ENCODE measurements at regions not wholly inside any gene's neighbourhood (a gene's known extent, or its start where the extent isn't known, plus 50 kb on each side); places are given as distances from the start of the nearest gene placed in this dataset.

GRCh38 chr10:31617757-31618156, 298.7 kb downstream of the ZEB1 start:
- H3K27ac ChIP-seq: no peak overlapping the region
- no peaks in the 10 kb centered on the region for H4K20me1 ChIP-seq (ENCODE audit: insufficient read depth, poor library complexity, severe bottlenecking)
- WGBS (ENCODE audit: low lambda C conversion rate, missing lambda C conversion rate): 94% methylated on average over 2 of the region's 2 CpGs
- no peaks in the 10 kb centered on the region for H3K36me3 ChIP-seq (replicated peaks; ENCODE audit: insufficient read depth, low read depth)
- no peaks in the 10 kb centered on the region for H3K27me3 ChIP-seq
- no peak overlapping the region for H3K4me3 ChIP-seq
- H3K4me1 ChIP-seq (ENCODE audit: insufficient read depth): no peaks in the 10 kb centered on the region
- no peak overlapping the region for H2AFZ ChIP-seq
- no peak overlapping the region for H3K4me2 ChIP-seq
- no peaks in the 10 kb centered on the region for H3K9me2 ChIP-seq (replicated peaks; ENCODE audit: insufficient read depth)
- no peaks in the 10 kb centered on the region for H3K79me2 ChIP-seq
- no peak for TF ChIP-seq EZH2phosphoT487 (IDR thresholded peaks at IDR 0.05; ENCODE audit: low read depth, severe bottlenecking, unreplicated experiment)
- TF ChIP-seq EZH2 (IDR thresholded peaks at IDR 0.05; ENCODE audit: borderline replicate concordance): no peak
- TF ChIP-seq CTCF (IDR thresholded peaks at IDR 0.05; ENCODE audit: poor library complexity): no peak
- DNase-seq (ENCODE audit: low spot score): no peak
- H3K9me3 ChIP-seq (ENCODE audit: low read depth): no peaks in the 10 kb centered on the region

- 93% methylated on average over 2 of the region's 2 CpGs for WGBS (ENCODE audit: low lambda C conversion rate, missing lambda C conversion rate)
- no peaks in the 10 kb centered on the region for H3K9me3 ChIP-seq (ENCODE audit: low read depth)
- no peak for TF ChIP-seq CTCF (IDR thresholded peaks at IDR 0.05; ENCODE audit: poor library complexity)
- no peak for TF ChIP-seq EZH2 (IDR thresholded peaks at IDR 0.05; ENCODE audit: borderline replicate concordance)
- TF ChIP-seq EZH2phosphoT487 (IDR thresholded peaks at IDR 0.05; ENCODE audit: low read depth, severe bottlenecking, unreplicated experiment): no peak
- H3K4me3 ChIP-seq: no peak overlapping the region
- no peaks in the 10 kb centered on the region for H3K27me3 ChIP-seq
- no peaks in the 10 kb centered on the region for H3K36me3 ChIP-seq (replicated peaks; ENCODE audit: insufficient read depth, low read depth)
- H3K27ac ChIP-seq: no peak overlapping the region
- H2AFZ ChIP-seq: no peak overlapping the region
- no peak for DNase-seq (ENCODE audit: low spot score)
- H4K20me1 ChIP-seq (ENCODE audit: insufficient read depth, poor library complexity, severe bottlenecking): no peaks in the 10 kb centered on the region
- H3K4me1 ChIP-seq (ENCODE audit: insufficient read depth): no peaks in the 10 kb centered on the region
- H3K4me2 ChIP-seq: no peak overlapping the region
- H3K9me2 ChIP-seq (replicated peaks; ENCODE audit: insufficient read depth): no peaks in the 10 kb centered on the region
- H3K79me2 ChIP-seq: no peaks in the 10 kb centered on the region
Measured at GRCh38 chr10:31617133-31617532, 298.1 kb downstream of the ZEB1 start.

- no peak overlapping the region for H2AFZ ChIP-seq
- no peaks in the 10 kb centered on the region for H3K36me3 ChIP-seq (replicated peaks; ENCODE audit: insufficient read depth, low read depth)
- H4K20me1 ChIP-seq (ENCODE audit: insufficient read depth, poor library complexity, severe bottlenecking): no peaks in the 10 kb centered on the region
- TF ChIP-seq EZH2phosphoT487 (IDR thresholded peaks at IDR 0.05; ENCODE audit: low read depth, severe bottlenecking, unreplicated experiment): no peak
- no peak for TF ChIP-seq CTCF (IDR thresholded peaks at IDR 0.05; ENCODE audit: poor library complexity)
- no peak for TF ChIP-seq EZH2 (IDR thresholded peaks at IDR 0.05; ENCODE audit: borderline replicate concordance)
- no peaks in the 10 kb centered on the region for H3K9me2 ChIP-seq (replicated peaks; ENCODE audit: insufficient read depth)
- H3K4me2 ChIP-seq: no peak overlapping the region
- DNase-seq (ENCODE audit: low spot score): no peak
- no peak overlapping the region for H3K27ac ChIP-seq
- no peaks in the 10 kb centered on the region for H3K4me1 ChIP-seq (ENCODE audit: insufficient read depth)
- H3K4me3 ChIP-seq: no peak overlapping the region
- no peaks in the 10 kb centered on the region for H3K9me3 ChIP-seq (ENCODE audit: low read depth)
- no peaks in the 10 kb centered on the region for H3K79me2 ChIP-seq
- no peaks in the 10 kb centered on the region for H3K27me3 ChIP-seq
Measured at GRCh38 chr10:31615129-31615528, 296.1 kb downstream of the ZEB1 start.

- H3K79me2 ChIP-seq: no peaks in the 10 kb centered on the region
- no peaks in the 10 kb centered on the region for H4K20me1 ChIP-seq (ENCODE audit: insufficient read depth, poor library complexity, severe bottlenecking)
- WGBS (ENCODE audit: low lambda C conversion rate, missing lambda C conversion rate): 94% methylated on average over 1 of the region's 1 CpG
- no peaks in the 10 kb centered on the region for H3K9me3 ChIP-seq (ENCODE audit: low read depth)
- no peaks in the 10 kb centered on the region for H3K27me3 ChIP-seq
- no peak overlapping the region for H3K27ac ChIP-seq
- no peak for DNase-seq (ENCODE audit: low spot score)
- no peak overlapping the region for H3K4me3 ChIP-seq
- no peak overlapping the region for H2AFZ ChIP-seq
- H3K36me3 ChIP-seq (replicated peaks; ENCODE audit: insufficient read depth, low read depth): no peaks in the 10 kb centered on the region
- no peak overlapping the region for H3K4me2 ChIP-seq
- no peaks in the 10 kb centered on the region for H3K4me1 ChIP-seq (ENCODE audit: insufficient read depth)
- no peaks in the 10 kb centered on the region for H3K9me2 ChIP-seq (replicated peaks; ENCODE audit: insufficient read depth)
- TF ChIP-seq EZH2phosphoT487 (IDR thresholded peaks at IDR 0.05; ENCODE audit: low read depth, severe bottlenecking, unreplicated experiment) (no peak), EZH2 (IDR thresholded peaks at IDR 0.05; ENCODE audit: borderline replicate concordance) (no peak), CTCF (IDR thresholded peaks at IDR 0.05; ENCODE audit: poor library complexity) (no peak)
Measured at GRCh38 chr10:31614611-31615010, 295.6 kb downstream of the ZEB1 start.

Measured in hepatocyte (in vitro differentiated cells).